HCT116 (cell line): ENCODE measurements at regions not wholly inside any gene's neighbourhood (a gene's known extent, or its start where the extent isn't known, plus 50 kb on each side); places are given as distances from the start of the nearest gene placed in this dataset.

ENCODE experiments used
- ATAC-seq: fragments of 200-7000 bp; cut with Tn5 transposase; 2 replicates; pipeline ENCODE4 v1.9.1; 2020; ENCODE audit warnings: mild to moderate bottlenecking, moderate library complexity
- BruUV-seq: library from RNA; stranded (reverse); fragments of 400-500 nt; replicated peaks from 2 replicates; lab custom pipeline; 2021; lab: Mats Ljungman, UMichigan
- CTCF ChIA-PET: fragments of 300-600 bp; sonication (Branson Sonifier 250); formaldehyde crosslinking; loops from one replicate; lab custom pipeline; 2021; ENCODE audit warnings: antibody characterized with exemption; lab: Charles Lee
- POLR2A ChIA-PET: fragments of 300-600, 350-600 bp; sonication (Branson Sonifier 250); formaldehyde crosslinking; loops from one replicate; lab custom pipeline; 2021; ENCODE audit warnings: antibody characterized with exemption; lab: Charles Lee
- RAD21 ChIA-PET, 2 experiments: fragments of 300-600 bp; sonication (Branson Sonifier 250); formaldehyde crosslinking; loops; one replicate each; lab custom pipeline; 2023; ENCODE audit warnings: low total read pairs in 2 of 2; ENCODE audit not compliant: uncharacterized antibody in 2 of 2, unreplicated experiment in 2 of 2, low non-redundant PET in 1 of 2; lab: Charles Lee
- DNase-seq: peaks from one replicate; pipeline ENCODE4 v3.0.0-alpha.2; 2010; ENCODE audit warnings: low read depth, low spot score
- H2AFZ ChIP-seq: fragments of 200-600 bp; shearing (Covaris generic), sonication (generic); 2 replicates; pipeline ENCODE4 v1.6.1; 2017; ENCODE audit warnings: low read depth, mixed run types, mixed read lengths, antibody characterized with exemption, low read length; ENCODE audit not compliant: poor library complexity, severe bottlenecking
- H3K27ac ChIP-seq: 2 replicates; pipeline ENCODE4 v1.5.1; 2012; ENCODE audit warnings: low read depth, low read length
- H3K27me3 ChIP-seq: fragments of 200-600 bp; sonication (generic); 2 replicates; pipeline ENCODE4 v1.6.1; 2016; ENCODE audit warnings: mixed run types, low read length, mixed read lengths; ENCODE audit not compliant: insufficient read depth
- H3K36me3 ChIP-seq, 2 experiments: fragments of 200-500 bp in 1 of 2; fragments of 200-600 bp in 1 of 2; sonication (Bioruptor generic) in 1 of 2; sonication (generic) in 1 of 2; 2 replicates each; pipeline versions ENCODE4 v1.5.1 to v1.6.1; 2014 to 2016; ENCODE audit warnings: low read length in 2 of 2, inconsistent platforms in 1 of 2, mixed read lengths in 1 of 2, mixed run types in 1 of 2; ENCODE audit not compliant: insufficient read depth in 2 of 2, control insufficient read depth in 1 of 2
- H3K4me1 ChIP-seq, 2 experiments: fragments of 200-600 bp in 1 of 2; sonication (generic) in 1 of 2; 2 replicates each; pipeline versions ENCODE4 v1.5.1 to v1.6.1; 2012 to 2017; ENCODE audit warnings: low read length in 2 of 2, inconsistent platforms in 1 of 2, mild to moderate bottlenecking in 1 of 2, mixed read lengths in 1 of 2, mixed run types in 1 of 2, moderate library complexity in 1 of 2; ENCODE audit not compliant: insufficient read depth in 2 of 2, control insufficient read depth in 1 of 2
- H3K4me2 ChIP-seq: fragments of 200-600 bp; sonication (generic); 2 replicates; pipeline ENCODE4 v1.6.1; 2017; ENCODE audit warnings: mixed run types, low read length, mixed read lengths
- H3K4me3 ChIP-seq, 2 experiments: fragments of 200-600 bp in 1 of 2; sonication (generic) in 1 of 2; replicated peaks in 1 of 2; 2 replicates each; pipeline ENCODE4 v1.5.1; 2011 to 2016; ENCODE audit warnings: low read length in 2 of 2, control low read depth in 1 of 2, low read depth in 1 of 2, mild to moderate bottlenecking in 1 of 2, mixed read lengths in 1 of 2, mixed run types in 1 of 2
- H3K79me2 ChIP-seq: fragments of 200-600 bp; sonication (generic); 2 replicates; pipeline ENCODE4 v1.6.1; 2017; ENCODE audit warnings: mild to moderate bottlenecking, mixed run types, low read length, moderate library complexity, mixed read lengths; ENCODE audit not compliant: insufficient read depth
- H3K9ac ChIP-seq: fragments of 200-600 bp; sonication (generic); 2 replicates; pipeline ENCODE4 v1.6.1; 2016; ENCODE audit warnings: low read length, mixed read lengths
- H3K9me2 ChIP-seq: fragments of 200-600 bp; sonication (generic), shearing (Covaris generic); 2 replicates; pipeline ENCODE4 v1.6.1; 2017; ENCODE audit warnings: mixed run types, mild to moderate bottlenecking, moderate library complexity; ENCODE audit not compliant: insufficient read depth
- H3K9me3 ChIP-seq, 2 experiments: fragments of 200-500 bp in 1 of 2; fragments of 200-600 bp in 1 of 2; sonication (Bioruptor generic) in 1 of 2; sonication (generic) in 1 of 2; 2 replicates each; pipeline ENCODE4 v1.6.1; 2014 to 2017; ENCODE audit warnings: low read length in 2 of 2, mixed read lengths in 2 of 2, inconsistent platforms in 1 of 2, low read depth in 1 of 2, mild to moderate bottlenecking in 1 of 2, mixed run types in 1 of 2, moderate library complexity in 1 of 2; ENCODE audit not compliant: control insufficient read depth in 1 of 2, insufficient read depth in 1 of 2
- H4K20me1 ChIP-seq: fragments of 200-600 bp; sonication (generic), shearing (Covaris generic); 2 replicates; pipeline ENCODE4 v1.6.1; 2017; ENCODE audit warnings: mixed run types, mild to moderate bottlenecking, moderate library complexity; ENCODE audit not compliant: insufficient read depth
- CBX3 ChIP-seq: IDR thresholded peaks from 2 replicates; pipeline ENCODE4 v1.6.1; 2012; ENCODE audit warnings: low read depth
- CEBPB ChIP-seq: IDR thresholded peaks from 2 replicates; pipeline ENCODE4 v1.6.1; 2012; ENCODE audit warnings: low read depth
- EGR1 ChIP-seq: IDR thresholded peaks from 2 replicates; pipeline ENCODE4 v1.6.1; 2012; ENCODE audit warnings: low read depth
- EZH2 ChIP-seq: fragments of 200-600 bp; sonication (generic); IDR thresholded peaks from 2 replicates; pipeline ENCODE4 v1.6.1; 2017; ENCODE audit warnings: antibody characterized with exemption, mixed run types
- EZH2phosphoT487 ChIP-seq: fragments of 200-600 bp; IDR thresholded peaks from 2 replicates; pipeline ENCODE4 v1.6.1; 2018; ENCODE audit warnings: antibody characterized with exemption, borderline replicate concordance
- FOSL1 ChIP-seq: IDR thresholded peaks from 2 replicates; pipeline ENCODE4 v1.6.1; 2012; ENCODE audit warnings: low read depth
- JUND ChIP-seq: IDR thresholded peaks from 2 replicates; pipeline ENCODE4 v1.6.1; 2012
- POLR2A ChIP-seq: IDR thresholded peaks from 2 replicates; pipeline ENCODE4 v1.7.0; 2011; ENCODE audit warnings: borderline replicate concordance; ENCODE audit not compliant: insufficient read depth, insufficient read length; ENCODE audit errors: extremely low read depth
- POLR2AphosphoS5 ChIP-seq: IDR thresholded peaks from 2 replicates; pipeline ENCODE4 v1.6.1; 2011; ENCODE audit warnings: mild to moderate bottlenecking, low read depth, low read length, moderate library complexity
- RAD21 ChIP-seq: IDR thresholded peaks from 2 replicates; pipeline ENCODE4 v1.6.1; 2012; ENCODE audit warnings: low read depth, mild to moderate bottlenecking
- SIN3A ChIP-seq: IDR thresholded peaks from 2 replicates; pipeline ENCODE4 v1.6.1; 2012; ENCODE audit warnings: low read depth
- SP1 ChIP-seq: IDR thresholded peaks from 2 replicates; pipeline ENCODE4 v1.6.1; 2012; ENCODE audit warnings: low read depth
- SRF ChIP-seq: IDR thresholded peaks from 2 replicates; pipeline ENCODE4 v1.6.1; 2012; ENCODE audit warnings: low read depth
- YY1 ChIP-seq: IDR thresholded peaks from 2 replicates; pipeline ENCODE4 v1.6.1; 2011; ENCODE audit warnings: low read length, low read depth, moderate library complexity, mild to moderate bottlenecking; ENCODE audit not compliant: insufficient replicate concordance; ENCODE audit errors: extremely low read depth
- ZFX ChIP-seq: fragments of 450-650 bp; IDR thresholded peaks from 2 replicates; pipeline ENCODE4 v1.6.1; 2017
- ZNF274 ChIP-seq: fragments of 200-500 bp; sonication (Bioruptor generic); IDR thresholded peaks from 2 replicates; pipeline ENCODE4 v1.6.1; 2014; ENCODE audit warnings: mild to moderate bottlenecking, low read depth, low read length, inconsistent platforms
- intact Hi-C: fragments of 100-400 bp; cut with micrococcal nuclease; formaldehyde crosslinking; loops from 2 replicates; pipeline ENCODE4 v1.10.0; 2022
- TF ChIP-seq, protein P1 (sequence below): IDR thresholded peaks from 2 replicates; pipeline ENCODE4 v1.6.1; 2012
- TF ChIP-seq, protein P2 (sequence below): IDR thresholded peaks from 2 replicates; pipeline ENCODE4 v1.6.1; 2011; ENCODE audit warnings: mild to moderate bottlenecking, low read length, moderate library complexity; ENCODE audit not compliant: insufficient replicate concordance; ENCODE audit errors: extremely low read depth
- TF ChIP-seq, protein P3 (sequence below), 3 experiments: fragments of 200-600 bp in 1 of 3; sonication (generic) in 1 of 3; IDR thresholded peaks in 2 of 3; conservative IDR thresholded peaks in 1 of 3; 2 replicates each; pipeline ENCODE4 v1.5.1; 2012 to 2017; ENCODE audit warnings: low read depth in 2 of 3, low read length in 2 of 3, antibody characterized with exemption in 1 of 3, borderline replicate concordance in 1 of 3, control low read depth in 1 of 3, mild to moderate bottlenecking in 1 of 3, mixed read lengths in 1 of 3, mixed run types in 1 of 3, moderate library complexity in 1 of 3; ENCODE audit not compliant: insufficient read depth in 1 of 3

GRCh38 chr2:873651-874580, 76.7 kb upstream of the SNTG2 start (continued):
- TF ChIP-seq SP1 (no peak), EZH2 (no peak), POLR2AphosphoS5 (no peak), FOSL1 (no peak), SIN3A (no peak), RAD21 (no peak)
- TF ChIP-seq, all 23 proteins: peak for 0

GRCh38 chr2:873027-873426, 77.6 kb upstream of the SNTG2 start:
- Histone ChIP-seq H3K9ac (no peak overlapping the region), H3K79me2 (no peaks in the 10 kb centered on the region), H3K9me3 (no peaks in the 10 kb centered on the region), H3K4me1 (no peaks in the 10 kb centered on the region), H3K36me3 (no peaks in the 10 kb centered on the region), H3K27me3 (peaks cover 29% of the 10 kb centered on the region), H3K27ac (no peak overlapping the region), H4K20me1 (no peaks in the 10 kb centered on the region), H3K9me2 (no peaks in the 10 kb centered on the region), H3K4me2 (no peak overlapping the region), H3K4me3 (no peak overlapping the region), H2AFZ (no peak overlapping the region)
- intact Hi-C loops = no loop called here
- ChIA-PET POLR2A (no interaction called here), RAD21 (no interaction called here), CTCF (no interaction called here)
- no TSS peak for BruUV-seq
- no peak for DNase-seq
- TF ChIP-seq POLR2AphosphoS5 (no peak), FOSL1 (no peak), RAD21 (no peak), SRF (no peak), EGR1 (no peak), EZH2 (no peak), CEBPB (no peak), JUND (no peak), CBX3 (no peak), POLR2A (no peak), ZFX (no peak), ZNF274 (no peak), EZH2phosphoT487 (no peak), YY1 (no peak)
- TF ChIP-seq, protein P1, sequence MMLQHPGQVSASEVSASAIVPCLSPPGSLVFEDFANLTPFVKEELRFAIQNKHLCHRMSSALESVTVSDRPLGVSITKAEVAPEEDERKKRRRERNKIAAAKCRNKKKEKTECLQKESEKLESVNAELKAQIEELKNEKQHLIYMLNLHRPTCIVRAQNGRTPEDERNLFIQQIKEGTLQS = no peak
- TF ChIP-seq, protein P2, sequence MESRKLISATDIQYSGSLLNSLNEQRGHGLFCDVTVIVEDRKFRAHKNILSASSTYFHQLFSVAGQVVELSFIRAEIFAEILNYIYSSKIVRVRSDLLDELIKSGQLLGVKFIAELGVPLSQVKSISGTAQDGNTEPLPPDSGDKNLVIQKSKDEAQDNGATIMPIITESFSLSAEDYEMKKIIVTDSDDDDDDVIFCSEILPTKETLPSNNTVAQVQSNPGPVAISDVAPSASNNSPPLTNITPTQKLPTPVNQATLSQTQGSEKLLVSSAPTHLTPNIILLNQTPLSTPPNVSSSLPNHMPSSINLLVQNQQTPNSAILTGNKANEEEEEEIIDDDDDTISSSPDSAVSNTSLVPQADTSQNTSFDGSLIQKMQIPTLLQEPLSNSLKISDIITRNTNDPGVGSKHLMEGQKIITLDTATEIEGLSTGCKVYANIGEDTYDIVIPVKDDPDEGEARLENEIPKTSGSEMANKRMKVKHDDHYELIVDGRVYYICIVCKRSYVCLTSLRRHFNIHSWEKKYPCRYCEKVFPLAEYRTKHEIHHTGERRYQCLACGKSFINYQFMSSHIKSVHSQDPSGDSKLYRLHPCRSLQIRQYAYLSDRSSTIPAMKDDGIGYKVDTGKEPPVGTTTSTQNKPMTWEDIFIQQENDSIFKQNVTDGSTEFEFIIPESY = no peak
- TF ChIP-seq, protein P3, sequence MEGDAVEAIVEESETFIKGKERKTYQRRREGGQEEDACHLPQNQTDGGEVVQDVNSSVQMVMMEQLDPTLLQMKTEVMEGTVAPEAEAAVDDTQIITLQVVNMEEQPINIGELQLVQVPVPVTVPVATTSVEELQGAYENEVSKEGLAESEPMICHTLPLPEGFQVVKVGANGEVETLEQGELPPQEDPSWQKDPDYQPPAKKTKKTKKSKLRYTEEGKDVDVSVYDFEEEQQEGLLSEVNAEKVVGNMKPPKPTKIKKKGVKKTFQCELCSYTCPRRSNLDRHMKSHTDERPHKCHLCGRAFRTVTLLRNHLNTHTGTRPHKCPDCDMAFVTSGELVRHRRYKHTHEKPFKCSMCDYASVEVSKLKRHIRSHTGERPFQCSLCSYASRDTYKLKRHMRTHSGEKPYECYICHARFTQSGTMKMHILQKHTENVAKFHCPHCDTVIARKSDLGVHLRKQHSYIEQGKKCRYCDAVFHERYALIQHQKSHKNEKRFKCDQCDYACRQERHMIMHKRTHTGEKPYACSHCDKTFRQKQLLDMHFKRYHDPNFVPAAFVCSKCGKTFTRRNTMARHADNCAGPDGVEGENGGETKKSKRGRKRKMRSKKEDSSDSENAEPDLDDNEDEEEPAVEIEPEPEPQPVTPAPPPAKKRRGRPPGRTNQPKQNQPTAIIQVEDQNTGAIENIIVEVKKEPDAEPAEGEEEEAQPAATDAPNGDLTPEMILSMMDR (IDR thresholded peaks at IDR 0.05 in 2 of 3, conservative IDR thresholded peaks at IDR 0.05 in 1 of 3; ENCODE audit: borderline replicate concordance in 1 of 3, insufficient read depth in 1 of 3, low read depth in 2 of 3, low read length in 2 of 3) = no peak
- no peak for ATAC-seq
